GM21515 (cell line): ENCODE measurements at regions not wholly inside any gene's neighbourhood (a gene's known extent, or its start where the extent isn't known, plus 50 kb on each side); places are given as distances from the start of the nearest gene placed in this dataset.
"Not testable (repeated sequence)": the region's sequence is repeated elsewhere in the genome, so short reads cannot be mapped to it uniquely, and the experiment has no call there.

ENCODE experiments used
- ATAC-seq: cut with Tn5 transposase; IDR thresholded peaks from one replicate; pipeline ENCODE4 v1.9.1; 2021; ENCODE audit not compliant: unreplicated experiment

DNA sequence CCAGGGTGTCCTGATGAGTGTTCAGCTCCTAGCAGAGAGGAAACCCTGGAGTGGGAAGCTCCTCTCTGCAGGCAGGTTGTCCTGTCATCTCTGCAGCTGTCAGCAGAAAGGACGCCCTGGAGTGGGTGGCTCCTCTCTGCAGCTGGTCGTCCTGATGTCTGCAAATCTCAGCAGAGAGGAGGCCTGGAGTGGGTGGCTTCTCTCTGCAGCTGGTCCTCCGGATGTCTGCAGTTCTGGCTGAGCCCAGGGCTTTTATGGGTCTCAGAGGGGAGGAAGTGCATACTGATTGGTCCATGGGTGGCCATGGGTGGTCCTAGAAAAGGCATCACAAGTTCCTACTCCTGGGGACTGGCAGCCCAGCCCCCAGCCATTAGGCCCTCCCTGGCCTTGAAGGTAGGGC is 102.6 kb upstream of the BNIP2 start:
- ATAC-seq: no peak

- ATAC-seq: no peak
Observed at GRCh38 chr15:59791079-59791478, 102.0 kb upstream of the BNIP2 start.

GRCh38 chr15:59786466-59786865 is 97.3 kb upstream of the BNIP2 start:
- ATAC-seq: not testable (repeated sequence)

- not testable (repeated sequence) for ATAC-seq
Observed at GRCh38 chr15:59785981-59786380, 96.9 kb upstream of the BNIP2 start.

DNA sequence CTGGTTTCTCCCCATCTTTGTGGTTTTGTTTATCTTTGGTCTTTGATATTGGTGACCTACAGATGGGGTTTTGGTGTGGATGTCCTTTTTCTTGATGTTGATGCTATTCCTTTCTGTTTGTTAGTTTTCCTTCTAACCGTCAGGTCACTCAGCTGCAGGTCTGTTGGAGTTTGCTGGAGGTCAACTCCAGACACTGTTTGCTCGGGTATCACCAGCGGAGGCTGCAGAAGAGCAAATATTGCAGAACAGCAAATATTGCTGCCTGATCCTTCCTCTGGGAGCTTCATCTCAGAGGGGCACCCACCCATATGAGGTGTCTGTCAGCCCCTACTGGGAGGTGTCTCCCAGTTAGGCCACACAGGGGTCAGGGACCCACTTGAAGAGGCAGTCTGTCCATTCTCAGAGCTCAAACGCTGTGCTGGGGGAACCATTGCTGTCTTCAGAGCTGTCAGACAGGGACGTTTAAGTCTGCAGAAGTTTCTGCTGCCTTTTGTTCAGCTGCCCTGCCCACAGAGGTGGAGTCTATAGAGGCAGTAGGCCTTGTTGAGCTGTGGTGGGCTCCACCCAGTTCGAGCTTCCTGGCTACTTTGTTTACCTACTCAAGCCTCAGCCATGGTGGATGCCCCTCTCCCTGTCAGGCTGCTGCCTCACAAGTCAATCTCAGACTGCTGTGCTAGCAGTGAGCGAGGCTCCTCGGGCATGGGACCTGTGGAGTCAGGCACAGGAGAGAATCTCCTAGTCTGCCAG is 94.8 kb upstream of the BNIP2 start:
- not testable (repeated sequence) for ATAC-seq

- ATAC-seq: no peak
Observed at GRCh38 chr15:59779110-59779509, 90.0 kb upstream of the BNIP2 start.

GRCh38 chr15:59764775-59765174 is 75.7 kb upstream of the BNIP2 start:
- ATAC-seq: no peak

DNA sequence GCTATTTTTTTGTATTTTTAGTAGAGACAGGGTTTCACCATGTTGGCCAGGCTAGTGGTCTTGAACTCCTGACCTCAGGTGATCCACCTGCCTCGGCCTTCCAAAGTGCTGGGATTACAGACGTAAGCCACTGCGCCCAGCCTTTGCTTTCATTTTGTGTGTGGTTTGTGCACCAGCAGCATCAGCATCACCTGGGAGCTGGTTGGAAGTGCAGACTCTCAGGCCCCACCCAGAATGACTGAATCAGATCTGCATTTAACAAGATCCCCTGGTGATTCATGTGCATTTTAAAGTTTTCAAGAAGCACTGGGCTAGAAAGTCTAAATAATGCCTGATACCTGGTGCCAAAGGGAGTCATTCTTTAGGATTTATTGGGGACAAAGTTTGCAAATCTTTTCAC is 73.4 kb upstream of the BNIP2 start:
- no peak for ATAC-seq

- ATAC-seq: not testable (repeated sequence)
Observed at GRCh38 chr15:59760256-59760655, 71.1 kb upstream of the BNIP2 start.

GRCh38 chr15:59751552-59752413 is 62.7 kb upstream of the BNIP2 start:
- no peak for ATAC-seq

DNA sequence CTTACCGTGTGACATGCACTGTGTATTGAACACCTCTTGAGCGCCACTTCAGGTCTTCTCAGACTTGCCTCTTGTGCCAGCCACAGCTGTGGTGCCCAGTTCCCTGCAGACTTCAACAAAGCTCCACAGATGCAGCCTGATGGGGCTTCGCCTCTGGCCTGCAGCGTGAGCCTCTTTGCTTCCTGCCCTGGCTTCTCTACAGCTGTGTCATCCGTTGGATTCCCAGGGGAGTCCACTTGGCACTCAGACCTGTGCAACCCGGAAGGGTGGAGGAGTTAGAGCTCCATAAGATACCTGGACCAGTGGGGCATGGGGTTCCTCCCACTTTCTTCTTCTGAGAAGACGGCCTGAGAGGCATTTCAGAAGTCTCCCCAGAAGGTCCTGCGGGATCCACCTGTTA is 57.7 kb upstream of the BNIP2 start:
- no peak for ATAC-seq

- no peak for ATAC-seq
Observed at GRCh38 chr15:59741274-59741906, 52.3 kb upstream of the BNIP2 start.

DNA sequence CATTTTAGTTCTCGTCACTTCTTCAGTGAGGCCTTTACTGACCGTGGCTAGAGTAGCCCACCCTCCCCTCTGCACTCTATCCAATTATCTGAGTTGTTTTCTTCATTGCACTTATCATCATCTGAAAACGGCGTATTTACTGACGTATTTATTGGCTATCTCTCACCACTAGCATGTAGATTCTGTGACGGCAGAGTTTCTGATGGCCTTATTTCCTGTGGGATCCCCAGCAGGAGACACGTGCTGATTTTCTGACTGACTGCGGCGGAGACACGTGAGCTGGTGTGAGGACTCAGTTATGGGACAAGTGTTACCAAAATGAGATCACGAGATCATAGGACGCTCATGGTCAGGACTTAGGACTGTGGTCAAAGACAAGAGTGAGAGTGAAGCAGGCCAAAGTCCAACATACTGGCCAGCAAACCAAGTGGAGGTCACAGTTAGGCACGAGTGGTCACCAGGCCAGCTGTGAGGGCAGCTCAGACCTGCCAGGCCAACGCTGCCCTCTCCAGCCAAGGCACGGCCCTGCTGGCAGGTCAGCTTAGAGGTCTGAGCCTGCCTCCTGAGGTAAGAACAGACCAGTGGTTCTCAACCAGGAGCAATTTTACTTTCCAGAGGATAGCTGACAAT is 50.6 kb upstream of the BNIP2 start:
- no peak for ATAC-seq
